HepG2 (cell line): ENCODE measurements at regions not wholly inside any gene's neighbourhood (a gene's known extent, or its start where the extent isn't known, plus 50 kb on each side); places are given as distances from the start of the nearest gene placed in this dataset.

Experiments used
- BRF2 ChIP-seq: sonication (generic); formaldehyde crosslinking; IDR thresholded peaks from 2 replicates; pipeline ENCODE4 v1.8.1; 2022; ENCODE audit warnings: mild to moderate bottlenecking, missing genetic modification reagents
- CEBPB ChIP-seq: IDR thresholded peaks from 2 replicates; pipeline ENCODE4 v1.6.1; 2011; ENCODE audit warnings: low read depth, low read length, improper control_type of control experiment, borderline replicate concordance
- GATAD2A ChIP-seq: IDR thresholded peaks from 2 replicates; pipeline ENCODE4 v1.6.1; 2016
- HDAC2 ChIP-seq: sonication (generic); formaldehyde crosslinking; IDR thresholded peaks from 2 replicates; pipeline ENCODE4 v1.4.0; 2020; ENCODE audit warnings: missing genetic modification reagents
- HNF1B ChIP-seq: sonication (generic); formaldehyde crosslinking; IDR thresholded peaks from 2 replicates; pipeline ENCODE4 v1.5.1; 2020; ENCODE audit warnings: mild to moderate bottlenecking, moderate library complexity, missing genetic modification reagents
- KLF16 ChIP-seq, 2 experiments: sonication (generic) in 1 of 2; formaldehyde crosslinking in 1 of 2; IDR thresholded peaks; 2 replicates each; pipeline versions ENCODE4 v1.6.1 to v1.8.0; 2016 to 2023; ENCODE audit warnings: missing genetic modification reagents in 2 of 2, missing compliant biosample characterization in 1 of 2
- MIER3 ChIP-seq: IDR thresholded peaks from 2 replicates; pipeline ENCODE4 v1.6.1; 2016; ENCODE audit warnings: missing compliant biosample characterization, borderline replicate concordance
- REST ChIP-seq, 2 experiments: IDR thresholded peaks; 2 replicates each; pipeline ENCODE4 v1.6.1; 2011 to 2012; ENCODE audit warnings: low read length in 2 of 2, borderline replicate concordance in 1 of 2, low read depth in 1 of 2, mild to moderate bottlenecking in 1 of 2, moderate library complexity in 1 of 2
- RFXAP ChIP-seq: sonication (generic); formaldehyde crosslinking; IDR thresholded peaks from 2 replicates; pipeline ENCODE4 v1.4.0; 2020; ENCODE audit warnings: missing genetic modification reagents, borderline replicate concordance
- SAP130 ChIP-seq: IDR thresholded peaks from 2 replicates; pipeline ENCODE4 v1.6.1; 2016; ENCODE audit warnings: low read depth
- SATB2 ChIP-seq: sonication (generic); formaldehyde crosslinking; IDR thresholded peaks from 2 replicates; pipeline ENCODE4 v1.5.0; 2020; ENCODE audit warnings: missing genetic modification reagents
- SOX13 ChIP-seq, 3 experiments: fragments of 450-650 bp in 1 of 3; sonication (generic) in 1 of 3; formaldehyde crosslinking in 1 of 3; IDR thresholded peaks in 2 of 3; conservative IDR thresholded peaks in 1 of 3; 2 replicates each; pipeline versions ENCODE4 v1.5.0 to v1.6.1; 2016 to 2020; ENCODE audit warnings: antibody characterized with exemption in 1 of 3, mild to moderate bottlenecking in 1 of 3, missing compliant biosample characterization in 1 of 3, missing genetic modification reagents in 1 of 3, moderate library complexity in 1 of 3
- SRF ChIP-seq: IDR thresholded peaks from 2 replicates; pipeline ENCODE4 v1.6.1; 2011; ENCODE audit warnings: mild to moderate bottlenecking, low read depth, low read length, moderate library complexity
- ZMYM3 ChIP-seq: sonication (generic); formaldehyde crosslinking; IDR thresholded peaks from 2 replicates; pipeline ENCODE4 v1.5.1; 2020; ENCODE audit warnings: mild to moderate bottlenecking, missing genetic modification reagents
- ZNF101 ChIP-seq: sonication (generic); formaldehyde crosslinking; IDR thresholded peaks from 2 replicates; pipeline ENCODE4 v1.4.0; 2020; ENCODE audit warnings: mild to moderate bottlenecking, low read depth, missing genetic modification reagents, borderline replicate concordance
- ZNF337 ChIP-seq: sonication (generic); formaldehyde crosslinking; IDR thresholded peaks from 2 replicates; pipeline ENCODE4 v1.5.1; 2020; ENCODE audit warnings: missing genetic modification reagents, low read depth, mild to moderate bottlenecking, borderline replicate concordance
- ZNF678 ChIP-seq: sonication (generic); formaldehyde crosslinking; IDR thresholded peaks from 2 replicates; pipeline ENCODE4 v1.4.0; 2020; ENCODE audit warnings: mild to moderate bottlenecking, missing genetic modification reagents
- TF ChIP-seq, protein P1 (sequence below): sonication (generic); formaldehyde crosslinking; IDR thresholded peaks from 2 replicates; pipeline ENCODE4 v1.8.1; 2023; ENCODE audit warnings: mild to moderate bottlenecking, missing genetic modification reagents
- TF ChIP-seq, protein P2 (sequence below): sonication (generic); formaldehyde crosslinking; IDR thresholded peaks from 2 replicates; pipeline ENCODE4 v1.8.0; 2022; ENCODE audit warnings: missing genetic modification reagents, mild to moderate bottlenecking, inconsistent platforms, borderline replicate concordance

- no peak for TF ChIP-seq ZNF101
- peak; percentile 82 for TF ChIP-seq ZMYM3 (CRISPR knock-in tag)
- peak in 1 of 2 experiments; percentile 36; a peak in 1 of 4 replicates for TF ChIP-seq KLF16 (CRISPR knock-in tag; IDR thresholded peaks at IDR 0.05)
- TF ChIP-seq ZNF678 (CRISPR knock-in tag) = no peak
- TF ChIP-seq, protein P1, sequence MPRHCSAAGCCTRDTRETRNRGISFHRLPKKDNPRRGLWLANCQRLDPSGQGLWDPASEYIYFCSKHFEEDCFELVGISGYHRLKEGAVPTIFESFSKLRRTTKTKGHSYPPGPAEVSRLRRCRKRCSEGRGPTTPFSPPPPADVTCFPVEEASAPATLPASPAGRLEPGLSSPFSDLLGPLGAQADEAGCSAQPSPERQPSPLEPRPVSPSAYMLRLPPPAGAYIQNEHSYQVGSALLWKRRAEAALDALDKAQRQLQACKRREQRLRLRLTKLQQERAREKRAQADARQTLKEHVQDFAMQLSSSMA (CRISPR knock-in tag) = no peak; the same call in 1 of the 2 replicates
- peak; percentile 83 for TF ChIP-seq SAP130
- 0 out of 2 replicates have a peak, but pooled peaks have one; percentile 57 for TF ChIP-seq ZNF337 (CRISPR knock-in tag)
- no peak for TF ChIP-seq BRF2 (CRISPR knock-in tag)
- TF ChIP-seq GATAD2A (CRISPR knock-in tag) = peak; percentile 82
- TF ChIP-seq, protein P2, sequence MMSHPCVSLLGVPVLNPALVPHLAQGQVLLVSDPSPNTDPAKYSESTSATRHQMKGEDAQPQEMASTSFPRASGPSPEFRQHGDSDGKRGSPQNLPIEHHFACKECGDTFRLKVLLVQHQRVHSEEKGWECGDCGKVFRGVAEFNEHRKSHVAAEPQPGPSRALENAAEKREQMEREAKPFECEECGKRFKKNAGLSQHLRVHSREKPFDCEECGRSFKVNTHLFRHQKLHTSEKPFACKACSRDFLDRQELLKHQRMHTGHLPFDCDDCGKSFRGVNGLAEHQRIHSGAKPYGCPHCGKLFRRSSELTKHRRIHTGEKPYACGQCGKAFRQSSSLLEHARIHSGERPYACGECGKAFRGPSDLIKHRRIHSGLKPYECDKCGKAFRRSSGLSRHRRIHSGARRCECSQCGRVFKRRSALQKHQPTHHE (CRISPR knock-in tag) = no peak
- TF ChIP-seq SRF = no peak
- TF ChIP-seq SOX13 (IDR thresholded peaks at IDR 0.05) = 0 out of 2 replicates have a peak, but pooled peaks have one; percentile 26
- TF ChIP-seq SOX13 (CRISPR knock-in tag; conservative IDR thresholded peaks at IDR 0.05 in 1 of 2, IDR thresholded peaks at IDR 0.05 in 1 of 2) = peak in 1 of 2 experiments; percentile 65; a peak in 2 of 4 replicates
- TF ChIP-seq HNF1B (CRISPR knock-in tag) = no peak
- no peak for TF ChIP-seq SATB2 (CRISPR knock-in tag)
- TF ChIP-seq RFXAP = no peak
- peak; percentile 45; the same call in 1 of the 2 replicates for TF ChIP-seq HDAC2 (CRISPR knock-in tag)
- TF ChIP-seq REST (IDR thresholded peaks at IDR 0.05; ENCODE audit: borderline replicate concordance in 1 of 2, low read depth in 1 of 2, low read length in 2 of 2) = no peak
- TF ChIP-seq MIER3 (CRISPR knock-in tag) = peak; percentile 63; the same call in 1 of the 2 replicates
- peak; percentile 59; the same call in 1 of the 2 replicates for TF ChIP-seq CEBPB
These were observed 102.4 kb downstream of the ASB1 start (continued) for GRCh38 chr2:238528953-238529781.
